WTC11 (cell line): ENCODE measurements at regions not wholly inside any gene's neighbourhood (a gene's known extent, or its start where the extent isn't known, plus 50 kb on each side); places are given as distances from the start of the nearest gene placed in this dataset.
A peak's percentile ranks its signal among the peaks of the same experiment; 100 is the strongest.

Experiments
- ATAC-seq: fragments of 200-7000 bp; cut with Tn5 transposase; 2 replicates; pipeline ENCODE4 v1.10.0; 2021; ENCODE audit warnings: mild to moderate bottlenecking, moderate library complexity
- CTCF ChIA-PET: fragments of 300-600 bp; sonication (Branson Sonifier 250); formaldehyde crosslinking; loops from one replicate; lab custom pipeline; 2021; ENCODE audit warnings: antibody characterized with exemption; lab: Charles Lee
- POLR2A ChIA-PET: fragments of 350-600 bp; sonication (Branson Sonifier 250); formaldehyde crosslinking; loops from one replicate; lab custom pipeline; 2021; ENCODE audit warnings: antibody characterized with exemption; lab: Charles Lee
- DNase-seq: peaks from one replicate; pipeline ENCODE4 v3.0.0; 2021; ENCODE audit warnings: low spot score
- H3K27ac Mint-ChIP-seq: 2 replicates; pipeline ENCODE4 v1.8.0; 2021; ENCODE audit warnings: mixed read lengths
- H3K27me3 Mint-ChIP-seq: 2 replicates; pipeline ENCODE4 v1.8.0; 2021; ENCODE audit warnings: low read depth, mild to moderate bottlenecking, moderate library complexity, mixed read lengths
- H3K36me3 Mint-ChIP-seq: 2 replicates; pipeline ENCODE4 v1.8.0; 2021; ENCODE audit warnings: mixed read lengths
- H3K4me1 Mint-ChIP-seq: 2 replicates; pipeline ENCODE4 v1.8.0; 2022; ENCODE audit warnings: mixed read lengths
- H3K4me3 Mint-ChIP-seq: 2 replicates; pipeline ENCODE4 v1.8.0; 2021; ENCODE audit warnings: mild to moderate bottlenecking, moderate library complexity, mixed read lengths
- H3K9me3 Mint-ChIP-seq: 2 replicates; pipeline ENCODE4 v1.8.0; 2021; ENCODE audit warnings: mixed read lengths
- CREB1 ChIP-seq: sonication (generic); formaldehyde crosslinking; IDR thresholded peaks from 2 replicates; pipeline ENCODE4 v1.8.0; 2023; ENCODE audit warnings: mild to moderate bottlenecking, missing genetic modification reagents
- ESRRA ChIP-seq: sonication (generic); formaldehyde crosslinking; IDR thresholded peaks from 2 replicates; pipeline ENCODE4 v1.8.1; 2022; ENCODE audit warnings: mild to moderate bottlenecking, missing genetic modification reagents, borderline replicate concordance
- NR1H2 ChIP-seq: sonication (generic); formaldehyde crosslinking; IDR thresholded peaks from 2 replicates; pipeline ENCODE4 v1.9.0; 2021; ENCODE audit warnings: mild to moderate bottlenecking, moderate library complexity, missing genetic modification reagents
- RELA ChIP-seq: sonication (generic); formaldehyde crosslinking; IDR thresholded peaks from 2 replicates; pipeline ENCODE4 v1.8.1; 2022; ENCODE audit warnings: missing genetic modification reagents, mild to moderate bottlenecking, borderline replicate concordance
- SMAD3 ChIP-seq: sonication (generic); formaldehyde crosslinking; IDR thresholded peaks from 2 replicates; pipeline ENCODE4 v1.8.0; 2022; ENCODE audit warnings: missing genetic modification reagents, mild to moderate bottlenecking, borderline replicate concordance
- SMAD4 ChIP-seq: sonication (generic); formaldehyde crosslinking; IDR thresholded peaks from 2 replicates; pipeline ENCODE4 v1.8.0; 2022; ENCODE audit warnings: mild to moderate bottlenecking, missing genetic modification reagents
- TEAD1 ChIP-seq: sonication (generic); formaldehyde crosslinking; IDR thresholded peaks from 2 replicates; pipeline ENCODE4 v1.8.0; 2022; ENCODE audit warnings: mild to moderate bottlenecking, missing genetic modification reagents
- ZNF138 ChIP-seq: sonication (generic); formaldehyde crosslinking; conservative IDR thresholded peaks from 2 replicates; pipeline ENCODE4 v1.8.1; 2022; ENCODE audit warnings: mild to moderate bottlenecking, moderate library complexity, missing genetic modification reagents
- TF ChIP-seq, protein P1 (sequence below): sonication (generic); formaldehyde crosslinking; IDR thresholded peaks from 2 replicates; pipeline ENCODE4 v1.8.0; 2022; ENCODE audit warnings: mild to moderate bottlenecking, missing genetic modification reagents
- TF ChIP-seq, protein P2 (sequence below): sonication (generic); formaldehyde crosslinking; IDR thresholded peaks from 2 replicates; pipeline ENCODE4 v1.8.0; 2023; ENCODE audit warnings: mild to moderate bottlenecking, missing genetic modification reagents
- TF ChIP-seq, protein P3 (sequence below): sonication (generic); formaldehyde crosslinking; conservative IDR thresholded peaks from 2 replicates; pipeline ENCODE4 v1.8.1; 2023; ENCODE audit warnings: mild to moderate bottlenecking, low read depth, missing genetic modification reagents, moderate library complexity
- TF ChIP-seq, protein P4 (sequence below): sonication (generic); formaldehyde crosslinking; IDR thresholded peaks from 2 replicates; pipeline ENCODE4 v1.8.0; 2022; ENCODE audit warnings: mild to moderate bottlenecking, missing genetic modification reagents
- TF ChIP-seq, protein P5 (sequence below): sonication (generic); formaldehyde crosslinking; IDR thresholded peaks from 2 replicates; pipeline ENCODE4 v1.8.1; 2023; ENCODE audit warnings: mild to moderate bottlenecking, missing genetic modification reagents, moderate library complexity
- TF ChIP-seq, protein P6 (sequence below): sonication (generic); formaldehyde crosslinking; IDR thresholded peaks from 2 replicates; pipeline ENCODE4 v1.8.0; 2022; ENCODE audit warnings: mild to moderate bottlenecking, missing genetic modification reagents
- TF ChIP-seq, protein P7 (sequence below): fragments of 250-450 bp; sonication (Bioruptor Pico); IDR thresholded peaks from 2 replicates; pipeline ENCODE4 v1.9.0; 2021; ENCODE audit warnings: mild to moderate bottlenecking

DNA sequence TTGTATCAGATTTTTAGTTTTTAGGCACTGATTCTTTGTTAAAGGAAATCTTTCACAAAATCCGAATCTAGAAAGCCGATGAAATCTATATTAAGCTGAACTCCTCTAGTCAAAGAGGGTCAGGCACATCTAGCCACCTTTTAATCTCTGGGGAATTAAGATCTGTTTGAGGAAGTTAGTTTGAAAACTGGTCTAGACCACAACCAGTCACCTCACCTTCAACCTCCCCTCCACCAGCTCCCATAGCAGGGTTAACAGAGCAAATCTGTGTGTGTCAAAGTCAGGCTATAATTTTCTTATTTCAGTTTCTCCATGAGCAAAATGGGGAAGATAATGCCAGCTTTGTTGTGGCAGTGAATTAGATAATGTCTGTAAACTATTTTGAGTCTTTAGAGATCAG, 110.0 kb upstream of the IGFBP7 start (continued):
- TF ChIP-seq, protein P1, sequence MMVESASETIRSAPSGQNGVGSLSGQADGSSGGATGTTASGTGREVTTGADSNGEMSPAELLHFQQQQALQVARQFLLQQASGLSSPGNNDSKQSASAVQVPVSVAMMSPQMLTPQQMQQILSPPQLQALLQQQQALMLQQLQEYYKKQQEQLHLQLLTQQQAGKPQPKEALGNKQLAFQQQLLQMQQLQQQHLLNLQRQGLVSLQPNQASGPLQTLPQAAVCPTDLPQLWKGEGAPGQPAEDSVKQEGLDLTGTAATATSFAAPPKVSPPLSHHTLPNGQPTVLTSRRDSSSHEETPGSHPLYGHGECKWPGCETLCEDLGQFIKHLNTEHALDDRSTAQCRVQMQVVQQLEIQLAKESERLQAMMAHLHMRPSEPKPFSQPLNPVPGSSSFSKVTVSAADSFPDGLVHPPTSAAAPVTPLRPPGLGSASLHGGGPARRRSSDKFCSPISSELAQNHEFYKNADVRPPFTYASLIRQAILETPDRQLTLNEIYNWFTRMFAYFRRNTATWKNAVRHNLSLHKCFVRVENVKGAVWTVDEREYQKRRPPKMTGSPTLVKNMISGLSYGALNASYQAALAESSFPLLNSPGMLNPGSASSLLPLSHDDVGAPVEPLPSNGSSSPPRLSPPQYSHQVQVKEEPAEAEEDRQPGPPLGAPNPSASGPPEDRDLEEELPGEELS: no peak
- TF ChIP-seq, protein P2, sequence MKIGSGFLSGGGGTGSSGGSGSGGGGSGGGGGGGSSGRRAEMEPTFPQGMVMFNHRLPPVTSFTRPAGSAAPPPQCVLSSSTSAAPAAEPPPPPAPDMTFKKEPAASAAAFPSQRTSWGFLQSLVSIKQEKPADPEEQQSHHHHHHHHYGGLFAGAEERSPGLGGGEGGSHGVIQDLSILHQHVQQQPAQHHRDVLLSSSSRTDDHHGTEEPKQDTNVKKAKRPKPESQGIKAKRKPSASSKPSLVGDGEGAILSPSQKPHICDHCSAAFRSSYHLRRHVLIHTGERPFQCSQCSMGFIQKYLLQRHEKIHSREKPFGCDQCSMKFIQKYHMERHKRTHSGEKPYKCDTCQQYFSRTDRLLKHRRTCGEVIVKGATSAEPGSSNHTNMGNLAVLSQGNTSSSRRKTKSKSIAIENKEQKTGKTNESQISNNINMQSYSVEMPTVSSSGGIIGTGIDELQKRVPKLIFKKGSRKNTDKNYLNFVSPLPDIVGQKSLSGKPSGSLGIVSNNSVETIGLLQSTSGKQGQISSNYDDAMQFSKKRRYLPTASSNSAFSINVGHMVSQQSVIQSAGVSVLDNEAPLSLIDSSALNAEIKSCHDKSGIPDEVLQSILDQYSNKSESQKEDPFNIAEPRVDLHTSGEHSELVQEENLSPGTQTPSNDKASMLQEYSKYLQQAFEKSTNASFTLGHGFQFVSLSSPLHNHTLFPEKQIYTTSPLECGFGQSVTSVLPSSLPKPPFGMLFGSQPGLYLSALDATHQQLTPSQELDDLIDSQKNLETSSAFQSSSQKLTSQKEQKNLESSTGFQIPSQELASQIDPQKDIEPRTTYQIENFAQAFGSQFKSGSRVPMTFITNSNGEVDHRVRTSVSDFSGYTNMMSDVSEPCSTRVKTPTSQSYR: no peak
- no peak for TF ChIP-seq NR1H2 (CRISPR knock-in tag)
- TF ChIP-seq SMAD4: no peak
- no peak for TF ChIP-seq ESRRA
- TF ChIP-seq, protein P3, sequence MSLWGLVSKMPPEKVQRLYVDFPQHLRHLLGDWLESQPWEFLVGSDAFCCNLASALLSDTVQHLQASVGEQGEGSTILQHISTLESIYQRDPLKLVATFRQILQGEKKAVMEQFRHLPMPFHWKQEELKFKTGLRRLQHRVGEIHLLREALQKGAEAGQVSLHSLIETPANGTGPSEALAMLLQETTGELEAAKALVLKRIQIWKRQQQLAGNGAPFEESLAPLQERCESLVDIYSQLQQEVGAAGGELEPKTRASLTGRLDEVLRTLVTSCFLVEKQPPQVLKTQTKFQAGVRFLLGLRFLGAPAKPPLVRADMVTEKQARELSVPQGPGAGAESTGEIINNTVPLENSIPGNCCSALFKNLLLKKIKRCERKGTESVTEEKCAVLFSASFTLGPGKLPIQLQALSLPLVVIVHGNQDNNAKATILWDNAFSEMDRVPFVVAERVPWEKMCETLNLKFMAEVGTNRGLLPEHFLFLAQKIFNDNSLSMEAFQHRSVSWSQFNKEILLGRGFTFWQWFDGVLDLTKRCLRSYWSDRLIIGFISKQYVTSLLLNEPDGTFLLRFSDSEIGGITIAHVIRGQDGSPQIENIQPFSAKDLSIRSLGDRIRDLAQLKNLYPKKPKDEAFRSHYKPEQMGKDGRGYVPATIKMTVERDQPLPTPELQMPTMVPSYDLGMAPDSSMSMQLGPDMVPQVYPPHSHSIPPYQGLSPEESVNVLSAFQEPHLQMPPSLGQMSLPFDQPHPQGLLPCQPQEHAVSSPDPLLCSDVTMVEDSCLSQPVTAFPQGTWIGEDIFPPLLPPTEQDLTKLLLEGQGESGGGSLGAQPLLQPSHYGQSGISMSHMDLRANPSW: no peak
- TF ChIP-seq, all 79 proteins: peak for 0

DNA sequence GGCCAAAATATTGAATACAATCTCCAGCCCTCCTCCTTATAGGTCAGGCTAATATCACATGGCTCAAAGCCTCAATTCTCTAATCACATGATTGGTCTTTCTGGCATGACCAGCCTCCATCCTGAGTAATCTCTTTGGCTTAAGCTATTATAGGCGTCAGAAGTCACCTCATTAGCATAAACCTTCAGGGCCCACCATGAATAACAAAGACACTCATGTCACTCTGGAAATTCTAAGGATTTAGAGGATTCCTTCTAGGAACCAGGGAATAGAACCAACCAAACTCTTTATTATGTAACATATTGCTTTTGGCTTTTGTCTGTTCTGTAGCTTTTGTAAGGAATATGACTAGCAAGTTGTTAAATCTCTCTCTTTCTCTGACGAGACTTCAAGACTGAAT, 109.2 kb upstream of the IGFBP7 start:
- peak; percentile 65 for ATAC-seq
- no peak overlapping the region for H3K4me3 Mint-ChIP-seq
- 0 out of 2 replicates have a peak, but pooled peaks cover under 1% of the 10 kb centered on the region for H3K27me3 Mint-ChIP-seq
- peaks cover 10% of the 10 kb centered on the region for H3K9me3 Mint-ChIP-seq
- CTCF ChIA-PET: interaction anchor here (1.3 to 2.4 kb wide), 3 partner anchors 28 to 208 kb away, joined by 4 to 7 read pairs (median 5); no protein-coding TSS in a partner anchor
- no peak overlapping the region for H3K27ac Mint-ChIP-seq
- DNase-seq: no peak
- peaks cover 13% of the 10 kb centered on the region for H3K4me1 Mint-ChIP-seq
- peaks cover 11% of the 10 kb centered on the region; the same call in 1 of the 2 replicates for H3K36me3 Mint-ChIP-seq
- POLR2A ChIA-PET: no interaction called here
- TF ChIP-seq CREB1 (CRISPR knock-in tag): no peak

DNA sequence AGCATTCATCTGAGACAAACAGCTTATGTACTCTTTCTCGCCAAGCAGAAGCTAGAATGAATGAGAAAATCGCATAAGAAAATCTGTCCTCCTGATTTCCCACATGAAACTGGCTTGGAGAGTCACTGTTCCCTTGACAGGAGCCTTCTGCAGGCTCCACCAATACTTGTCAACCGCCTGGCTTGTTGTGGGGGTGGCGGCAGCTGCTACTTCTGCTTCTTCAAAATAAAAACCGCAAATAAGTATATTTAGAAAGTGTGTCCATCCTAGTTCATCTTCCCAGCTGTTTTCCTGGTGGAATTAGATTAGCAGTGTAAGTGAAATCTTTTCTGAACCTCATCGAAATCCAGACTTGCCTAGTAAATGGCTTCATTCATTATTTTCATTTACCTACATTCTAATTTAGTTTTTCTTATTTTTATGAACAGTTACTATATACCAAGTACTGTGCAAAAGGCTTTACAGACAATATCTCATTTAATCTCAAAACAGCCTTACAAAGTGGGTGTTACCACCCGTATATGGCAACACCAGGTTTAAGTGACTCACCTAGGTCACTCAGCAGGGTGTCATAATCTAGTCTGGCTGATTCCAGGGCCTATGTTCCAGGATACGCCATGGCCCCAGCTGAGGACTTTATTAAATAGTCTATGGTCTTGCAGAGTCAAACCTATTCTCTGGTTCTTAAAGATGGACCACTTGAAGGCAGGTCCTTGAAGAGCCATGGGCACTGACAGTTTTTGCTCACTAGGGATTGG, 104.6 kb upstream of the IGFBP7 start:
- ChIA-PET POLR2A (no interaction called here), CTCF (interaction anchor here (1.1 kb wide), 1 partner anchor 24 kb away, joined by 3 read pairs; no protein-coding TSS in a partner anchor)
- Mint-ChIP-seq H3K27me3 (no peaks in the 10 kb centered on the region), H3K27ac (no peak overlapping the region), H3K9me3 (peaks cover 33% of the 10 kb centered on the region), H3K36me3 (peaks cover 24% of the 10 kb centered on the region), H3K4me3 (no peak overlapping the region), H3K4me1 (peaks cover 3% of the 10 kb centered on the region)
- TF ChIP-seq CREB1 (CRISPR knock-in tag): no peak
- TF ChIP-seq, protein P4, sequence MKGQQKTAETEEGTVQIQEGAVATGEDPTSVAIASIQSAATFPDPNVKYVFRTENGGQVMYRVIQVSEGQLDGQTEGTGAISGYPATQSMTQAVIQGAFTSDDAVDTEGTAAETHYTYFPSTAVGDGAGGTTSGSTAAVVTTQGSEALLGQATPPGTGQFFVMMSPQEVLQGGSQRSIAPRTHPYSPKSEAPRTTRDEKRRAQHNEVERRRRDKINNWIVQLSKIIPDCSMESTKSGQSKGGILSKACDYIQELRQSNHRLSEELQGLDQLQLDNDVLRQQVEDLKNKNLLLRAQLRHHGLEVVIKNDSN: no peak
- TF ChIP-seq, protein P5, sequence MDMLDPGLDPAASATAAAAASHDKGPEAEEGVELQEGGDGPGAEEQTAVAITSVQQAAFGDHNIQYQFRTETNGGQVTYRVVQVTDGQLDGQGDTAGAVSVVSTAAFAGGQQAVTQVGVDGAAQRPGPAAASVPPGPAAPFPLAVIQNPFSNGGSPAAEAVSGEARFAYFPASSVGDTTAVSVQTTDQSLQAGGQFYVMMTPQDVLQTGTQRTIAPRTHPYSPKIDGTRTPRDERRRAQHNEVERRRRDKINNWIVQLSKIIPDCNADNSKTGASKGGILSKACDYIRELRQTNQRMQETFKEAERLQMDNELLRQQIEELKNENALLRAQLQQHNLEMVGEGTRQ (CRISPR knock-in tag): no peak
- TF ChIP-seq RELA (CRISPR knock-in tag): no peak
- TF ChIP-seq, protein P2: no peak
- TF ChIP-seq, protein P6, sequence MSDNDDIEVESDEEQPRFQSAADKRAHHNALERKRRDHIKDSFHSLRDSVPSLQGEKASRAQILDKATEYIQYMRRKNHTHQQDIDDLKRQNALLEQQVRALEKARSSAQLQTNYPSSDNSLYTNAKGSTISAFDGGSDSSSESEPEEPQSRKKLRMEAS (CRISPR knock-in tag): no peak
- no peak for TF ChIP-seq SMAD3 (CRISPR knock-in tag)
- TF ChIP-seq ZNF138 (CRISPR knock-in tag): no peak
- TF ChIP-seq, protein P7, sequence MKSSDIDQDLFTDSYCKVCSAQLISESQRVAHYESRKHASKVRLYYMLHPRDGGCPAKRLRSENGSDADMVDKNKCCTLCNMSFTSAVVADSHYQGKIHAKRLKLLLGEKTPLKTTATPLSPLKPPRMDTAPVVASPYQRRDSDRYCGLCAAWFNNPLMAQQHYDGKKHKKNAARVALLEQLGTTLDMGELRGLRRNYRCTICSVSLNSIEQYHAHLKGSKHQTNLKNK (CRISPR knock-in tag): no peak
- TF ChIP-seq TEAD1 (CRISPR knock-in tag): no peak
- ATAC-seq (no peak), DNase-seq (no peak)
